ENCODE measurements at regions not wholly inside any gene's neighbourhood (a gene's known extent, or its start where the extent isn't known, plus 50 kb on each side); places are given as distances from the start of the nearest gene placed in this dataset.

DNA sequence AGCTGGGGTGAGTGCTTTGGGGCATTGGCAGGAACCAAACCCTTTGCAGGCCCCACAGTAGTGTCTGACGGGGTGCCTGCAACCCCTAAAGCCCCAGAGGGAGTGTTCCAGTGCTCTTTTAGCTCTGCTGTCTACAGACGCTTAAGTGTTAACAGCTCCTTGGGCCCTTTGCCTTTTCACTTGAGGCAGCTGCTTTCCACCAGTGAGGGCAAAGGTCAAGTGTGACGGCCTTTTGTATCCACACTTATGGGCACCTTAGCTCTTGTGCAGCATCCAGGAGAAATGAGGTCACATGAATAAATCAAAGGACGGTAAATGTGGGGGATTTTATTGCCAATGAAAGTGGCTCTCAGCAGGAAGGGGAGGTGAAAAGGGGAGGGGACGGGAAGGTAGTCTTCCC lies 241.4 kb upstream of the PCSK5 start:
- BruUV-seq (replicated peaks) = no TSS peak
- 41% methylated on average over 4 of the region's 5 CpGs for WGBS (ENCODE audit: low lambda C conversion rate)
- no peaks in the 10 kb centered on the region for H4K20me1 ChIP-seq (ENCODE audit: insufficient read depth, low read length)
- in situ Hi-C loops (cut with HindIII; ENCODE audit: extremely low pct_ligation_motif_present, low pct_unique_long_range_greater_than_20kb) (no loop called here), intact Hi-C loops (cut with micrococcal nuclease; ENCODE audit: unreplicated experiment) (no loop called here)
- H2AFZ ChIP-seq (ENCODE audit: low read length) = no peak overlapping the region
- no peak overlapping the region for H3K4me2 ChIP-seq (ENCODE audit: low read depth, low read length)
- FAIRE-seq (no peak), DNase-seq (ENCODE audit: low spot score) (no peak), ATAC-seq (no peak)
- H3K27me3 ChIP-seq (ENCODE audit: control insufficient read depth in 1 of 2, insufficient read depth in 2 of 2, low read length in 2 of 2) = no peaks in the 10 kb centered on the region
- no peaks in the 10 kb centered on the region for H3K9me3 ChIP-seq (ENCODE audit: low read length)
- no peak overlapping the region for H3K4me3 ChIP-seq (replicated peaks in 1 of 3; ENCODE audit: insufficient read depth in 1 of 3, low read depth in 2 of 3, low read length in 3 of 3)
- no peak for TF ChIP-seq KLF16 (CRISPR knock-in tag; IDR thresholded peaks at IDR 0.05)
- TF ChIP-seq RXRB (CRISPR knock-in tag; IDR thresholded peaks at IDR 0.05; ENCODE audit: borderline replicate concordance) = no peak
- no peak for TF ChIP-seq SMARCE1 (IDR thresholded peaks at IDR 0.05; ENCODE audit: borderline replicate concordance)
- TF ChIP-seq FOXK2 (IDR thresholded peaks at IDR 0.05) = no peak
- TF ChIP-seq, protein P1, sequence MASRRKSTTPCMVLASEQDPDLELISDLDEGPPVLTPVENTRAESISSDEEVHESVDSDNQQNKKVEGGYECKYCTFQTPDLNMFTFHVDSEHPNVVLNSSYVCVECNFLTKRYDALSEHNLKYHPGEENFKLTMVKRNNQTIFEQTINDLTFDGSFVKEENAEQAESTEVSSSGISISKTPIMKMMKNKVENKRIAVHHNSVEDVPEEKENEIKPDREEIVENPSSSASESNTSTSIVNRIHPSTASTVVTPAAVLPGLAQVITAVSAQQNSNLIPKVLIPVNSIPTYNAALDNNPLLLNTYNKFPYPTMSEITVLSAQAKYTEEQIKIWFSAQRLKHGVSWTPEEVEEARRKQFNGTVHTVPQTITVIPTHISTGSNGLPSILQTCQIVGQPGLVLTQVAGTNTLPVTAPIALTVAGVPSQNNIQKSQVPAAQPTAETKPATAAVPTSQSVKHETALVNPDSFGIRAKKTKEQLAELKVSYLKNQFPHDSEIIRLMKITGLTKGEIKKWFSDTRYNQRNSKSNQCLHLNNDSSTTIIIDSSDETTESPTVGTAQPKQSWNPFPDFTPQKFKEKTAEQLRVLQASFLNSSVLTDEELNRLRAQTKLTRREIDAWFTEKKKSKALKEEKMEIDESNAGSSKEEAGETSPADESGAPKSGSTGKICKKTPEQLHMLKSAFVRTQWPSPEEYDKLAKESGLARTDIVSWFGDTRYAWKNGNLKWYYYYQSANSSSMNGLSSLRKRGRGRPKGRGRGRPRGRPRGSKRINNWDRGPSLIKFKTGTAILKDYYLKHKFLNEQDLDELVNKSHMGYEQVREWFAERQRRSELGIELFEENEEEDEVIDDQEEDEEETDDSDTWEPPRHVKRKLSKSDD (CRISPR knock-in tag; IDR thresholded peaks at IDR 0.05; ENCODE audit: low read depth) = no peak
- no peak for TF ChIP-seq CAMTA2 (CRISPR knock-in tag; IDR thresholded peaks at IDR 0.05; ENCODE audit: borderline replicate concordance)
- TF ChIP-seq, protein P2, sequence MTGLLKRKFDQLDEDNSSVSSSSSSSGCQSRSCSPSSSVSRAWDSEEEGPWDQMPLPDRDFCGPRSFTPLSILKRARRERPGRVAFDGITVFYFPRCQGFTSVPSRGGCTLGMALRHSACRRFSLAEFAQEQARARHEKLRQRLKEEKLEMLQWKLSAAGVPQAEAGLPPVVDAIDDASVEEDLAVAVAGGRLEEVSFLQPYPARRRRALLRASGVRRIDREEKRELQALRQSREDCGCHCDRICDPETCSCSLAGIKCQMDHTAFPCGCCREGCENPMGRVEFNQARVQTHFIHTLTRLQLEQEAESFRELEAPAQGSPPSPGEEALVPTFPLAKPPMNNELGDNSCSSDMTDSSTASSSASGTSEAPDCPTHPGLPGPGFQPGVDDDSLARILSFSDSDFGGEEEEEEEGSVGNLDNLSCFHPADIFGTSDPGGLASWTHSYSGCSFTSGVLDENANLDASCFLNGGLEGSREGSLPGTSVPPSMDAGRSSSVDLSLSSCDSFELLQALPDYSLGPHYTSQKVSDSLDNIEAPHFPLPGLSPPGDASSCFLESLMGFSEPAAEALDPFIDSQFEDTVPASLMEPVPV (CRISPR knock-in tag; IDR thresholded peaks at IDR 0.05) = no peak
- TF ChIP-seq, protein P3, sequence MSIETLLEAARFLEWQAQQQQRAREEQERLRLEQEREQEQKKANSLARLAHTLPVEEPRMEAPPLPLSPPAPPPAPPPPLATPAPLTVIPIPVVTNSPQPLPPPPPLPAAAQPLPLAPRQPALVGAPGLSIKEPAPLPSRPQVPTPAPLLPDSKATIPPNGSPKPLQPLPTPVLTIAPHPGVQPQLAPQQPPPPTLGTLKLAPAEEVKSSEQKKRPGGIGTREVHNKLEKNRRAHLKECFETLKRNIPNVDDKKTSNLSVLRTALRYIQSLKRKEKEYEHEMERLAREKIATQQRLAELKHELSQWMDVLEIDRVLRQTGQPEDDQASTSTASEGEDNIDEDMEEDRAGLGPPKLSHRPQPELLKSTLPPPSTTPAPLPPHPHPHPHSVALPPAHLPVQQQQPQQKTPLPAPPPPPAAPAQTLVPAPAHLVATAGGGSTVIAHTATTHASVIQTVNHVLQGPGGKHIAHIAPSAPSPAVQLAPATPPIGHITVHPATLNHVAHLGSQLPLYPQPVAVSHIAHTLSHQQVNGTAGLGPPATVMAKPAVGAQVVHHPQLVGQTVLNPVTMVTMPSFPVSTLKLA (IDR thresholded peaks at IDR 0.05) = no peak
- no peak for TF ChIP-seq ZNF552 (CRISPR knock-in tag; IDR thresholded peaks at IDR 0.05; ENCODE audit: borderline replicate concordance)
- TF ChIP-seq ZBTB1 (CRISPR knock-in tag; IDR thresholded peaks at IDR 0.05; ENCODE audit: borderline replicate concordance) = no peak
- H3K27ac ChIP-seq (ENCODE audit: extremely low read length, insufficient read depth, low read length) = no peak overlapping the region
- H3K36me3 ChIP-seq (replicated peaks in 1 of 2; ENCODE audit: control insufficient read depth in 1 of 2, insufficient read depth in 2 of 2, low read length in 2 of 2) = no peaks in the 10 kb centered on the region
- CTCF ChIA-PET (ENCODE audit: low intra/inter-chr PET ratio, low total read pairs) = no interaction called here
- H3K4me1 ChIP-seq (ENCODE audit: insufficient read depth, low read length) = peaks cover 4% of the 10 kb centered on the region; the same call in 1 of the 2 replicates
- no peaks in the 10 kb centered on the region for H3K79me2 ChIP-seq (ENCODE audit: insufficient read depth, low read length)
- H3K9ac ChIP-seq (ENCODE audit: insufficient read depth, low read depth, low read length) = no peak overlapping the region
- POLR2A ChIA-PET = no interaction called here
